GM13976 (cell line): ENCODE measurements at regions not wholly inside any gene's neighbourhood (a gene's known extent, or its start where the extent isn't known, plus 50 kb on each side); places are given as distances from the start of the nearest gene placed in this dataset.

ENCODE experiments used
- DNase-seq: peaks from one replicate; pipeline ENCODE4 v3.0.0; 2012; ENCODE audit warnings: low spot score
- in situ Hi-C: fragments of 300-500 bp; cut with MboI; formaldehyde crosslinking; loops from one replicate; pipeline ENCODE4 v1.12.0; 2022; ENCODE audit warnings: low sequenced_read_pairs, mixed read lengths, inconsistent platforms; ENCODE audit not compliant: unreplicated experiment
- TF ChIP-seq, protein P1 (sequence below): IDR thresholded peaks from 2 replicates; pipeline ENCODE4 v1.5.1; 2012; ENCODE audit warnings: borderline replicate concordance, mild to moderate bottlenecking; ENCODE audit not compliant: insufficient read depth; ENCODE audit errors: extremely low read depth, missing control alignments, control extremely low read depth

- in situ Hi-C loops, result no loop called here
- TF ChIP-seq, protein P1, sequence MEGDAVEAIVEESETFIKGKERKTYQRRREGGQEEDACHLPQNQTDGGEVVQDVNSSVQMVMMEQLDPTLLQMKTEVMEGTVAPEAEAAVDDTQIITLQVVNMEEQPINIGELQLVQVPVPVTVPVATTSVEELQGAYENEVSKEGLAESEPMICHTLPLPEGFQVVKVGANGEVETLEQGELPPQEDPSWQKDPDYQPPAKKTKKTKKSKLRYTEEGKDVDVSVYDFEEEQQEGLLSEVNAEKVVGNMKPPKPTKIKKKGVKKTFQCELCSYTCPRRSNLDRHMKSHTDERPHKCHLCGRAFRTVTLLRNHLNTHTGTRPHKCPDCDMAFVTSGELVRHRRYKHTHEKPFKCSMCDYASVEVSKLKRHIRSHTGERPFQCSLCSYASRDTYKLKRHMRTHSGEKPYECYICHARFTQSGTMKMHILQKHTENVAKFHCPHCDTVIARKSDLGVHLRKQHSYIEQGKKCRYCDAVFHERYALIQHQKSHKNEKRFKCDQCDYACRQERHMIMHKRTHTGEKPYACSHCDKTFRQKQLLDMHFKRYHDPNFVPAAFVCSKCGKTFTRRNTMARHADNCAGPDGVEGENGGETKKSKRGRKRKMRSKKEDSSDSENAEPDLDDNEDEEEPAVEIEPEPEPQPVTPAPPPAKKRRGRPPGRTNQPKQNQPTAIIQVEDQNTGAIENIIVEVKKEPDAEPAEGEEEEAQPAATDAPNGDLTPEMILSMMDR, result no peak
- no peak for DNase-seq
Observed at GRCh38 chr6:117136702-117137101, 128.7 kb upstream of the VGLL2 start.

GRCh38 chr6:117137711-117138110 lies 127.6 kb upstream of the VGLL2 start:
- in situ Hi-C loops, result no loop called here
- TF ChIP-seq, protein P1, result no peak
- DNase-seq, result no peak

GRCh38 chr6:117138425-117138824 lies 126.9 kb upstream of the VGLL2 start:
- DNase-seq, result no peak
- TF ChIP-seq, protein P1, result no peak
- in situ Hi-C loops, result no loop called here

- in situ Hi-C loops, result no loop called here
- TF ChIP-seq, protein P1, result no peak
- no peak for DNase-seq
Observed at GRCh38 chr6:117138920-117139319, 126.4 kb upstream of the VGLL2 start.

DNA sequence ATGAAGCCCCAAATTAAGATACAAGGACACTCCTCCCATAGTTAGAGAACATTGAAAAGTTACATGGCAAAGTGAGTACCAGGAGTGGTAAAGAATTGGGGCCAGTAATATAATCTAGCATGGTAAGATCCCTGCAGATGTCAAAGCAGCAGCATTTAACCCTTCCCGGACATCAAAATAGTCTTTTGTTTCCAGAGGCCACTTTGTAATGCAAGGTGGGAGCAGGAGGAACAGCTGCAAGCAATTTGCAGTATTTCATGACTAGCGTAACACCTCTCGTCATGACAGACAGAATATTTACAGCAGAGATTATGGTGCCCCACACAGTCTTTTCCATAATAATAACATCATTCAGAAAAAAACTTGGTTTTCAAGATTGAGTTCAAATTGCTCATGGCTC lies 123.2 kb upstream of the VGLL2 start:
- in situ Hi-C loops, result no loop called here
- TF ChIP-seq, protein P1, result no peak
- DNase-seq, result no peak

- DNase-seq, result no peak
- in situ Hi-C loops, result no loop called here
- TF ChIP-seq, protein P1, result no peak
Observed at GRCh38 chr6:117142995-117143394, 122.4 kb upstream of the VGLL2 start.

GRCh38 chr6:117143647-117144046 lies 121.7 kb upstream of the VGLL2 start:
- TF ChIP-seq, protein P1, result no peak
- in situ Hi-C loops, result no loop called here

More at GRCh38 chr6:117143647-117144046, 121.7 kb upstream of the VGLL2 start:
- DNase-seq, result no peak
